Vagina (tissue), 2 donors: ENCODE measurements at regions not wholly inside any gene's neighbourhood (a gene's known extent, or its start where the extent isn't known, plus 50 kb on each side); places are given as distances from the start of the nearest gene placed in this dataset.

ENCODE experiments used
- CTCF ChIP-seq, 3 experiments: fragments of 450-650 bp in 2 of 3; fragments of 200-600 bp in 1 of 3; sonication (generic) in 1 of 3; IDR thresholded peaks; one replicate each; pipeline ENCODE4 v1.5.1; 2017 to 2019; ENCODE audit warnings: antibody characterized with exemption in 3 of 3, mild to moderate bottlenecking in 2 of 3, moderate library complexity in 2 of 3
- POLR2A ChIP-seq, 2 donors: fragments of 450-650 bp; IDR thresholded peaks; one replicate each; pipeline ENCODE4 v1.6.1; 2017; ENCODE audit warnings: antibody characterized with exemption in 2 of 2, mild to moderate bottlenecking in 2 of 2, moderate library complexity in 2 of 2
- POLR2AphosphoS5 ChIP-seq, 2 donors: sonication (generic); formaldehyde crosslinking; IDR thresholded peaks; one replicate each; pipeline ENCODE4 v1.9.0; 2017; ENCODE audit warnings: antibody characterized with exemption in 2 of 2, mild to moderate bottlenecking in 2 of 2, low read depth in 1 of 2; ENCODE audit not compliant: insufficient read depth in 1 of 2

GRCh38 chr5:130545291-130545690 lies 619.8 kb downstream of the HINT1 start:
- TF ChIP-seq CTCF (IDR thresholded peaks at IDR 0.05) (no peak), POLR2A (IDR thresholded peaks at IDR 0.05) (no peak), POLR2AphosphoS5 (IDR thresholded peaks at IDR 0.05; ENCODE audit: insufficient read depth in 1 of 2, low read depth in 1 of 2) (no peak)
